H9 (cell line): ENCODE measurements at regions not wholly inside any gene's neighbourhood (a gene's known extent, or its start where the extent isn't known, plus 50 kb on each side); places are given as distances from the start of the nearest gene placed in this dataset.

Experiments used
- DNase-seq: peaks from one replicate; pipeline ENCODE4 v3.0.0-alpha.2; 2017
- H2AFZ ChIP-seq: one replicate; pipeline ENCODE4 v1.6.1; 2013; ENCODE audit warnings: mild to moderate bottlenecking, low read length, control low read depth, moderate library complexity
- H2AK5ac ChIP-seq: 2 replicates; pipeline ENCODE4 v1.6.1; 2013; ENCODE audit warnings: low read length, control low read depth, mixed read lengths; ENCODE audit not compliant: insufficient read length
- H2BK120ac ChIP-seq: one replicate; pipeline ENCODE4 v1.6.1; 2013; ENCODE audit warnings: low read depth, mild to moderate bottlenecking, low read length, control low read depth, inconsistent platforms; ENCODE audit not compliant: poor library complexity, severe bottlenecking
- H2BK12ac ChIP-seq: 2 replicates; pipeline ENCODE4 v1.6.1; 2013; ENCODE audit warnings: low read length, control low read depth, mixed read lengths, low read depth; ENCODE audit not compliant: insufficient read length
- H2BK15ac ChIP-seq: 2 replicates; pipeline ENCODE4 v1.6.1; 2013; ENCODE audit warnings: low read depth, low read length, control low read depth
- H2BK20ac ChIP-seq: one replicate; pipeline ENCODE4 v1.6.1; 2013; ENCODE audit warnings: low read depth, mild to moderate bottlenecking, low read length, control low read depth, inconsistent platforms; ENCODE audit not compliant: poor library complexity, severe bottlenecking
- H2BK5ac ChIP-seq: 2 replicates; pipeline ENCODE4 v1.6.1; 2013; ENCODE audit warnings: low read length, control low read depth, mixed read lengths; ENCODE audit not compliant: insufficient read length
- H3K14ac ChIP-seq: 2 replicates; pipeline ENCODE4 v1.6.1; 2013; ENCODE audit warnings: low read length, control low read depth; ENCODE audit not compliant: insufficient read depth
- H3K18ac ChIP-seq: 2 replicates; pipeline ENCODE4 v1.6.1; 2013; ENCODE audit warnings: low read depth, mild to moderate bottlenecking, mixed read lengths, low read length, control low read depth; ENCODE audit not compliant: insufficient read length
- H3K23ac ChIP-seq: 2 replicates; pipeline ENCODE4 v1.6.1; 2013; ENCODE audit warnings: low read length, control low read depth, mixed read lengths, low read depth; ENCODE audit not compliant: insufficient read length
- H3K23me2 ChIP-seq: 2 replicates; pipeline ENCODE4 v1.6.1; 2013; ENCODE audit warnings: low read depth, mild to moderate bottlenecking, mixed read lengths, low read length, control low read depth; ENCODE audit not compliant: insufficient read length, poor library complexity, severe bottlenecking
- H3K27ac ChIP-seq: 2 replicates; pipeline ENCODE4 v1.5.1; 2013; ENCODE audit warnings: low read length, control low read depth, mixed read lengths, low read depth; ENCODE audit not compliant: insufficient read length
- H3K27me3 ChIP-seq: 2 replicates; pipeline ENCODE4 v1.6.1; 2013; ENCODE audit warnings: low read length, control low read depth, inconsistent platforms; ENCODE audit not compliant: insufficient read depth
- H3K4ac ChIP-seq: 2 replicates; pipeline ENCODE4 v1.6.1; 2013; ENCODE audit warnings: low read depth, mild to moderate bottlenecking, control low read depth, inconsistent platforms, low read length, moderate library complexity
- H3K4me1 ChIP-seq: 2 replicates; pipeline ENCODE4 v1.6.1; 2013; ENCODE audit warnings: low read length, control low read depth, inconsistent platforms; ENCODE audit not compliant: insufficient read depth
- H3K4me2 ChIP-seq: 2 replicates; pipeline ENCODE4 v1.6.1; 2013; ENCODE audit warnings: low read length, control low read depth, mixed read lengths; ENCODE audit not compliant: insufficient read length, insufficient read depth
- H3K56ac ChIP-seq: 2 replicates; pipeline ENCODE4 v1.6.1; 2013; ENCODE audit warnings: low read depth, mild to moderate bottlenecking, mixed read lengths, low read length, control low read depth; ENCODE audit not compliant: insufficient read length
- H3K79me1 ChIP-seq: 2 replicates; pipeline ENCODE4 v1.6.1; 2013; ENCODE audit warnings: low read depth, mild to moderate bottlenecking, moderate library complexity, low read length, control low read depth, inconsistent platforms; ENCODE audit not compliant: insufficient read depth, poor library complexity, severe bottlenecking
- H3K79me2 ChIP-seq: 2 replicates; pipeline ENCODE4 v1.6.1; 2013; ENCODE audit warnings: low read length, control low read depth, inconsistent platforms; ENCODE audit not compliant: insufficient read depth
- H3K9ac ChIP-seq: 2 replicates; pipeline ENCODE4 v1.6.1; 2013; ENCODE audit warnings: low read length, control low read depth, mixed read lengths; ENCODE audit not compliant: insufficient read length; ENCODE audit errors: extremely low read depth
- H3K9me3 ChIP-seq: one replicate; pipeline ENCODE4 v1.6.1; 2013; ENCODE audit warnings: low read depth, low read length, inconsistent platforms; ENCODE audit not compliant: control insufficient read depth
- H3T11ph ChIP-seq: one replicate; pipeline ENCODE4 v1.6.1; 2013; ENCODE audit warnings: mild to moderate bottlenecking, low read length, control low read depth, inconsistent platforms
- H4K20me1 ChIP-seq: one replicate; pipeline ENCODE4 v1.6.1; 2013; ENCODE audit not compliant: control insufficient read depth, insufficient read length, insufficient read depth
- H4K5ac ChIP-seq: 2 replicates; pipeline ENCODE4 v1.6.1; 2013; ENCODE audit warnings: low read depth, mild to moderate bottlenecking, mixed read lengths, low read length, control low read depth; ENCODE audit not compliant: insufficient read length
- H4K8ac ChIP-seq: replicated peaks from 2 replicates; pipeline ENCODE4 v1.6.1; 2013; ENCODE audit warnings: low read length, control low read depth, mixed read lengths, low read depth; ENCODE audit not compliant: insufficient read length
- H4K91ac ChIP-seq: 2 replicates; pipeline ENCODE4 v1.6.1; 2013; ENCODE audit warnings: low read depth, mild to moderate bottlenecking, moderate library complexity, mixed read lengths, low read length, control low read depth; ENCODE audit not compliant: insufficient read length
- H3K27ac Mint-ChIP-seq, 3 experiments: 2 replicates in 2 of 3; 3 replicates in 1 of 3; pipeline ENCODE4 v1.8.0; 2020 to 2021; ENCODE audit warnings: mixed read lengths in 3 of 3, mild to moderate bottlenecking in 1 of 3, moderate library complexity in 1 of 3
- H3K27me3 Mint-ChIP-seq: 2 replicates; pipeline ENCODE4 v1.8.0; 2021; ENCODE audit warnings: low read depth, mild to moderate bottlenecking, moderate library complexity, mixed read lengths
- H3K36me3 Mint-ChIP-seq, 3 experiments: 2 replicates in 2 of 3; 3 replicates in 1 of 3; pipeline ENCODE4 v1.8.0; 2020 to 2021; ENCODE audit warnings: low read depth in 3 of 3, mixed read lengths in 3 of 3; ENCODE audit not compliant: insufficient read depth in 1 of 3
- H3K4me1 Mint-ChIP-seq, 2 experiments: 2 replicates each; pipeline ENCODE4 v1.8.0; 2020; ENCODE audit warnings: mixed read lengths in 2 of 2
- H3K4me3 Mint-ChIP-seq, 2 experiments: 2 replicates in 1 of 2; 3 replicates in 1 of 2; pipeline ENCODE4 v1.8.0; 2020 to 2021; ENCODE audit warnings: mild to moderate bottlenecking in 2 of 2, mixed read lengths in 2 of 2, moderate library complexity in 1 of 2
- H3K9me3 Mint-ChIP-seq, 2 experiments: 2 replicates in 1 of 2; 3 replicates in 1 of 2; pipeline ENCODE4 v1.8.0; 2020; ENCODE audit warnings: mild to moderate bottlenecking in 2 of 2, mixed read lengths in 2 of 2, moderate library complexity in 1 of 2
- CTCF ChIP-seq: fragments of 200-600 bp; sonication (generic); conservative IDR thresholded peaks from 3 replicates; pipeline ENCODE4 v1.8.0; 2021; ENCODE audit warnings: antibody characterized with exemption, mild to moderate bottlenecking
- WGBS: extraction: QIAGEN DNeasy Blood & Tissue Kit; methylation state at CpG from one replicate; pipeline ENCODE4 v1.1.7; 2013; ENCODE audit warnings: missing lambda C conversion rate, low lambda C conversion rate, mixed read lengths; ENCODE audit not compliant: insufficient read length; ENCODE audit errors: extremely low coverage; 5-methylcytosine and 5-hydroxymethylcytosine counted together

- H3K36me3 Mint-ChIP-seq, result no peaks in the 10 kb centered on the region
These were observed 81.4 kb downstream of the ALOX5AP start for GRCh38 chr13:30816736-30817135.

More at GRCh38 chr13:30816736-30817135, 81.4 kb downstream of the ALOX5AP start:
- Histone ChIP-seq H4K8ac (no peak overlapping the region), H2BK15ac (no peak overlapping the region), H2BK12ac (no peak overlapping the region), H3K79me1 (no peaks in the 10 kb centered on the region), H2BK5ac (no peak overlapping the region), H4K91ac (no peak overlapping the region), H3K9me3 (no peaks in the 10 kb centered on the region), H2AK5ac (no peak overlapping the region), H3K27me3 (no peaks in the 10 kb centered on the region), H3K23me2 (no peaks in the 10 kb centered on the region), H4K5ac (no peak overlapping the region), H3K14ac (no peak overlapping the region), H2BK120ac (no peak overlapping the region), H3K4me2 (no peak overlapping the region), H3K18ac (no peak overlapping the region), H3K27ac (no peak overlapping the region), H2AFZ (no peak overlapping the region), H3K4me1 (no peaks in the 10 kb centered on the region), H3K23ac (no peak overlapping the region), H4K20me1 (no peaks in the 10 kb centered on the region), H3K9ac (no peak overlapping the region), H3T11ph (no peak overlapping the region), H3K4ac (no peak overlapping the region), H3K56ac (no peak overlapping the region), H3K79me2 (no peaks in the 10 kb centered on the region), H2BK20ac (no peak overlapping the region)
- TF ChIP-seq CTCF, result no peak
- no peak for DNase-seq
- no peaks in the 10 kb centered on the region; the same call in 1 of the 2 replicates for H3K27me3 Mint-ChIP-seq
- no CpG with 5 or more reads among the region's 6 CpGs for WGBS
- H3K4me3 Mint-ChIP-seq, result no peak overlapping the region
- no peak overlapping the region for H3K27ac Mint-ChIP-seq
- H3K9me3 Mint-ChIP-seq, result no peaks in the 10 kb centered on the region
- H3K4me1 Mint-ChIP-seq, result peaks cover 3 to 4% of the 10 kb centered on the region in 2 experiments; a peak in 1 of 4 replicates
